GM18951 (cell line): ENCODE measurements at regions not wholly inside any gene's neighbourhood (a gene's known extent, or its start where the extent isn't known, plus 50 kb on each side); places are given as distances from the start of the nearest gene placed in this dataset.

ENCODE experiments used
- POLR2A ChIP-seq: IDR thresholded peaks from 4 replicates; pipeline ENCODE4 v1.6.1; 2011; ENCODE audit warnings: mild to moderate bottlenecking; ENCODE audit not compliant: insufficient read length, insufficient read depth; ENCODE audit errors: extremely low read depth
- in situ Hi-C: fragments of 300-500 bp; cut with MboI; formaldehyde crosslinking; loops from one replicate; pipeline ENCODE4 v1.12.0; 2022; ENCODE audit warnings: low sequenced_read_pairs, mixed read lengths, inconsistent platforms; ENCODE audit not compliant: unreplicated experiment

GRCh38 chr11:70715166-70715951, 317.0 kb downstream of the CTTN start:
- in situ Hi-C loops = no loop called here
- TF ChIP-seq POLR2A = no peak

DNA sequence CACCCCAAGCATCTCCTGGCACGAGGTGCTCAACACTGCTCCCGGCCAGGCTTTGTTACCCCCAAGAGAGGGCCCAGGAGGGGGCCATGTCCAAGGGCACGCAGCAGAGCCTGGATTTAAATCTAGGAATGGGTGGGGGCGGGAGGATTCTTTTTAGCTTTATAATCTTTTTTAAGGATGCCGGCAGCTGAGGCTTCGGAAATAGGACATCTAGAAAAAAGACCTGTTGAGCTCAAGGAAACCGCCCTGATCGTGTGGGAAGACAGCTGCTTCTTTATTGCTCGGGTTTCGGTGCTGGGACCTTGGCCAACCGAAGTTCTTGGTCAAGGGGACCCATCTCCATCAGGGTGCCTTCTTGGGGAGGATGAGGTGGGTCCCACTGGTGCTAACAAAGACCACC, 317.9 kb downstream of the CTTN start:
- no peak for TF ChIP-seq POLR2A

GRCh38 chr11:70716986-70717775, 318.9 kb downstream of the CTTN start:
- in situ Hi-C loops = no loop called here
- TF ChIP-seq POLR2A = no peak

More for the DNA sequence above, 317.9 kb downstream of the CTTN start:
- in situ Hi-C loops = no loop called here

- no peak for TF ChIP-seq POLR2A
- in situ Hi-C loops = no loop called here
These were observed 319.7 kb downstream of the CTTN start for GRCh38 chr11:70717936-70718595.

DNA sequence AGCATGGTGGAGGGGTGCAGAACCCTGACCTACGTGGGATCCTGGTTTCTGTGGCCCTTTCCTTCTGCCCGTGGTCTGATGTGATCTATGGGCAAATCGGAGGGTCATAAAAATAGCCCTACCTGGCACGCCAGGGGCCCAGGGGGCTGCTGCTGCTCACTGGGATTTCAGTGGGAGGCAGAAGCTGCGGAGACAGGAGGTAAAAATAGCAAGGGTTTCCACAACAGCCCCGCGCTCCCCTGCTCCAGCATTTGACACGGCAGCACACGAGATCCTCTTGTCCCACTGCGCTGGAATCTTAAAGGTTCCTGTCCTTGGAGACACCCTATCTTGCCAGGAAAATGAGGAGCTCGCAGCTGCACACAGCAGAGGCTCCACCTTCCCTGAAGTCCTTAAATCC, 321.2 kb downstream of the CTTN start:
- no peak for TF ChIP-seq POLR2A
- in situ Hi-C loops = no loop called here

- in situ Hi-C loops = no loop called here
- no peak for TF ChIP-seq POLR2A
These were observed 322.0 kb downstream of the CTTN start for GRCh38 chr11:70720281-70720680.

GRCh38 chr11:70721006-70721405, 322.7 kb downstream of the CTTN start:
- no peak for TF ChIP-seq POLR2A

DNA sequence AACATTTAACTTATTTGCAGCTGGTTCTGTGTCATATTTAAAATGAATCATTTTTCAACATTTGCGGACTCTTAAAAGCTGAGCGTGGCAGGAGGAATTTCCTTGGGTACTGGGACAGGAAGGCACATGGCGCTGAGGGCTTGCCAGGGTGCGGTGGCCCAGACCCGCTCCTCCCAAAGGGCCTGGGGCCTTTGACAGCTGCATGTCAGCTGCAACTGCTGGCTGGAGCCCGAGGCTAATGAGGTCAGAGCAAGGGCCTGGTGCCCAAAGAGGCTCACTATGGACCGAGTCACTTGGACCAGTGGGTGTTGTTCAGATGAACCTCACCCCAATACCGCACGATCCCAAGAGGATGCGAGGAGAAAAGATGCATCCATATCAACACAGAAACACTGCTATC, 326.9 kb downstream of the CTTN start:
- in situ Hi-C loops = no loop called here

More at GRCh38 chr11:70721006-70721405, 322.7 kb downstream of the CTTN start:
- in situ Hi-C loops = no loop called here

GRCh38 chr11:70725739-70726138, 327.4 kb downstream of the CTTN start:
- no peak for TF ChIP-seq POLR2A

More for the DNA sequence above, 326.9 kb downstream of the CTTN start:
- no peak for TF ChIP-seq POLR2A

DNA sequence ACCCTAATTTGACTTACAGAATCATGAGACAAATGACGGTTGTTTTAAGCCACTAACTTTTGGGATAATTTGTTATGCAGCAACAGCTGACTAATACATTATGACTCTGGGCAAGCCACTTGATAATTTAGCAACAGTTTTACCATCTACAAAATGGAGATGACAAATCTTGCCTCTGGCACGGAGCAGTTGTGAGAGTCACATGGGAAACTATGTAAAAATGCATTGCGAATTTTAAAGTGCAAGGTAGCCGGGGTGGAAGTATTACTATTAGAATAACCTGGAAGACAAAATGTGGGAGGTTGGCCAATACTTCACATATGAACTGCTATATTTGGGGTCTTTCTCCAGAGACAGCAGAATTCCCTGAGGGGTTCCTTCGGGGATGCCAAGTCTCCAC, 328.7 kb downstream of the CTTN start:
- in situ Hi-C loops = no loop called here
- TF ChIP-seq POLR2A = no peak

More at GRCh38 chr11:70725739-70726138, 327.4 kb downstream of the CTTN start:
- in situ Hi-C loops = no loop called here

- in situ Hi-C loops = no loop called here
- TF ChIP-seq POLR2A = no peak
These were observed 329.7 kb downstream of the CTTN start for GRCh38 chr11:70727899-70728620.

GRCh38 chr11:70729949-70730348, 331.6 kb downstream of the CTTN start:
- no peak for TF ChIP-seq POLR2A
- in situ Hi-C loops = no loop called here

- TF ChIP-seq POLR2A = no peak
- in situ Hi-C loops = no loop called here
These were observed 332.1 kb downstream of the CTTN start for GRCh38 chr11:70730411-70730810.
